PC-9 (cell line): ENCODE measurements at regions not wholly inside any gene's neighbourhood (a gene's known extent, or its start where the extent isn't known, plus 50 kb on each side); places are given as distances from the start of the nearest gene placed in this dataset.

Experiments used
- BruUV-seq: library from RNA; stranded (reverse); fragments of 400-500 nt; replicated peaks from 2 replicates; lab custom pipeline; 2021; lab: Mats Ljungman, UMichigan
- CTCF ChIA-PET: fragments of 300-600 bp; sonication (Branson Sonifier 250); formaldehyde crosslinking; loops from one replicate; lab custom pipeline; 2022; ENCODE audit warnings: antibody characterized with exemption; lab: Charles Lee
- POLR2A ChIA-PET: fragments of 300-600 bp; sonication (Branson Sonifier 250); formaldehyde crosslinking; loops from one replicate; lab custom pipeline; 2022; ENCODE audit warnings: antibody characterized with exemption; ENCODE audit not compliant: unreplicated experiment; lab: Charles Lee
- DNase-seq, 2 experiments: peaks; one replicate each; pipeline versions ENCODE4 v3.0.0 to v3.0.0-alpha.2; 2015 to 2022; ENCODE audit warnings: mixed read lengths in 1 of 2
- H2AFZ ChIP-seq: fragments of 200-600 bp; sonication (generic); 2 replicates; pipeline ENCODE4 v1.8.1; 2017; ENCODE audit warnings: antibody characterized with exemption
- H3F3A ChIP-seq: fragments of 200-600 bp; sonication (generic); 2 replicates; pipeline ENCODE4 v1.8.1; 2017; ENCODE audit warnings: antibody characterized with exemption, mild to moderate bottlenecking, low read depth; ENCODE audit not compliant: insufficient read depth
- H3K27ac ChIP-seq: fragments of 200-600 bp; sonication (generic); 2 replicates; pipeline ENCODE4 v1.6.1; 2016; ENCODE audit warnings: mixed run types
- H3K27me3 ChIP-seq: fragments of 200-600 bp; sonication (generic); 2 replicates; pipeline ENCODE4 v1.6.1; 2016; ENCODE audit warnings: low read depth, mixed run types; ENCODE audit not compliant: insufficient read depth
- H3K36me3 ChIP-seq: fragments of 200-600 bp; sonication (generic); 2 replicates; pipeline ENCODE4 v1.6.1; 2016; ENCODE audit warnings: low read depth, mixed run types
- H3K4me1 ChIP-seq: fragments of 200-600 bp; sonication (generic); replicated peaks from 2 replicates; pipeline ENCODE4 v1.6.1; 2016; ENCODE audit warnings: mixed run types; ENCODE audit not compliant: insufficient read depth
- H3K4me2 ChIP-seq: fragments of 200-600 bp; sonication (generic); 2 replicates; pipeline ENCODE4 v1.6.1; 2017; ENCODE audit warnings: mixed run types
- H3K4me3 ChIP-seq: fragments of 200-600 bp; sonication (generic); 2 replicates; pipeline ENCODE4 v1.6.1; 2016; ENCODE audit warnings: mixed run types
- H3K79me2 ChIP-seq: fragments of 200-600 bp; sonication (generic); 2 replicates; pipeline ENCODE4 v1.6.1; 2017; ENCODE audit warnings: low read depth, mixed run types
- H3K9me2 ChIP-seq: fragments of 200-600 bp; sonication (generic); 2 replicates; pipeline ENCODE4 v1.8.1; 2017; ENCODE audit warnings: mild to moderate bottlenecking; ENCODE audit not compliant: insufficient read depth
- H3K9me3 ChIP-seq: fragments of 200-600 bp; sonication (generic); 2 replicates; pipeline ENCODE4 v1.8.1; 2016; ENCODE audit warnings: low read depth; ENCODE audit not compliant: insufficient read depth
- H4K20me1 ChIP-seq: fragments of 200-600 bp; sonication (generic); 2 replicates; pipeline ENCODE4 v1.8.1; 2017; ENCODE audit not compliant: insufficient read depth
- CTCF ChIP-seq: fragments of 200-600 bp; sonication (generic); conservative IDR thresholded peaks from 2 replicates; pipeline ENCODE4 v1.6.1; 2017; ENCODE audit warnings: mixed run types, antibody characterized with exemption, mild to moderate bottlenecking, moderate library complexity
- EZH2 ChIP-seq: fragments of 200-600 bp; sonication (generic); IDR thresholded peaks from 2 replicates; pipeline ENCODE4 v1.8.0; 2017; ENCODE audit warnings: antibody characterized with exemption, low read depth
- intact Hi-C: fragments of 100-400 bp; cut with micrococcal nuclease; formaldehyde crosslinking; loops from one replicate; pipeline ENCODE4 v1.10.0; 2022; ENCODE audit not compliant: unreplicated experiment

GRCh38 chr3:22885574-22886341, 317.4 kb upstream of the UBE2E2 start:
- Histone ChIP-seq H3K4me1 (no peaks in the 10 kb centered on the region), H3K27ac (no peak overlapping the region), H3K9me3 (no peaks in the 10 kb centered on the region), H3K4me2 (no peak overlapping the region), H4K20me1 (no peaks in the 10 kb centered on the region), H3F3A (no peaks in the 10 kb centered on the region), H3K79me2 (no peaks in the 10 kb centered on the region), H2AFZ (no peak overlapping the region), H3K9me2 (no peaks in the 10 kb centered on the region), H3K27me3 (no peaks in the 10 kb centered on the region), H3K36me3 (no peaks in the 10 kb centered on the region), H3K4me3 (no peak overlapping the region)
- intact Hi-C loops: loop anchor here (5.0 kb wide), 2 partner anchors 193 to 708 kb away; no protein-coding TSS in a partner anchor
- BruUV-seq: no TSS peak
- TF ChIP-seq EZH2 (no peak), CTCF (no peak)
- no peak for DNase-seq
- ChIA-PET CTCF (no interaction called here), POLR2A (no interaction called here)

GRCh38 chr3:22886439-22887068, 316.6 kb upstream of the UBE2E2 start:
- Histone ChIP-seq H3K4me3 (no peak overlapping the region), H3K27ac (no peak overlapping the region), H3K9me2 (no peaks in the 10 kb centered on the region), H3K4me1 (no peaks in the 10 kb centered on the region), H3K36me3 (no peaks in the 10 kb centered on the region), H3K27me3 (no peaks in the 10 kb centered on the region), H3K9me3 (no peaks in the 10 kb centered on the region), H4K20me1 (no peaks in the 10 kb centered on the region), H3K79me2 (no peaks in the 10 kb centered on the region), H3K4me2 (no peak overlapping the region), H2AFZ (no peak overlapping the region), H3F3A (no peaks in the 10 kb centered on the region)
- intact Hi-C loops: loop anchor here (1.0 to 5.0 kb wide), 4 partner anchors 74 to 709 kb away; no protein-coding TSS in a partner anchor
- DNase-seq: no peak
- no TSS peak for BruUV-seq
- TF ChIP-seq EZH2 (no peak), CTCF (no peak)
- ChIA-PET POLR2A (no interaction called here), CTCF (no interaction called here)

GRCh38 chr3:22887664-22888291, 315.3 kb upstream of the UBE2E2 start:
- no peak overlapping the region for H2AFZ ChIP-seq
- no peaks in the 10 kb centered on the region for H3K27me3 ChIP-seq
- H3K36me3 ChIP-seq: no peaks in the 10 kb centered on the region
- ChIA-PET POLR2A (no interaction called here), CTCF (interaction anchor here (0.6 kb wide), 1 partner anchor 323 kb away, joined by 3 read pairs; no protein-coding TSS in a partner anchor)
- peak in 1 of 2 experiments; percentile 4 for DNase-seq
- peak; percentile 78 for TF ChIP-seq CTCF
- no peak for TF ChIP-seq EZH2
- H3K4me1 ChIP-seq: no peaks in the 10 kb centered on the region
- no peaks in the 10 kb centered on the region for H4K20me1 ChIP-seq
- H3K27ac ChIP-seq: no peak overlapping the region
- no TSS peak for BruUV-seq
- H3K4me2 ChIP-seq: no peak overlapping the region
- H3K4me3 ChIP-seq: no peak overlapping the region
- H3K9me2 ChIP-seq: no peaks in the 10 kb centered on the region
- intact Hi-C loops: loop anchor here (1.0 to 5.0 kb wide), 4 partner anchors 73 to 710 kb away; no protein-coding TSS in a partner anchor
- H3F3A ChIP-seq: no peaks in the 10 kb centered on the region
- H3K79me2 ChIP-seq: no peaks in the 10 kb centered on the region
- no peaks in the 10 kb centered on the region for H3K9me3 ChIP-seq
